GM18867 (cell line): ENCODE measurements at regions not wholly inside any gene's neighbourhood (a gene's known extent, or its start where the extent isn't known, plus 50 kb on each side); places are given as distances from the start of the nearest gene placed in this dataset.
"Not testable (repeated sequence)": the region's sequence is repeated elsewhere in the genome, so short reads cannot be mapped to it uniquely, and the experiment has no call there.

Source experiments
- ATAC-seq: cut with Tn5 transposase; IDR thresholded peaks from one replicate; pipeline ENCODE4 v1.9.1; 2021; ENCODE audit warnings: mild to moderate bottlenecking, moderate library complexity; ENCODE audit not compliant: unreplicated experiment

DNA sequence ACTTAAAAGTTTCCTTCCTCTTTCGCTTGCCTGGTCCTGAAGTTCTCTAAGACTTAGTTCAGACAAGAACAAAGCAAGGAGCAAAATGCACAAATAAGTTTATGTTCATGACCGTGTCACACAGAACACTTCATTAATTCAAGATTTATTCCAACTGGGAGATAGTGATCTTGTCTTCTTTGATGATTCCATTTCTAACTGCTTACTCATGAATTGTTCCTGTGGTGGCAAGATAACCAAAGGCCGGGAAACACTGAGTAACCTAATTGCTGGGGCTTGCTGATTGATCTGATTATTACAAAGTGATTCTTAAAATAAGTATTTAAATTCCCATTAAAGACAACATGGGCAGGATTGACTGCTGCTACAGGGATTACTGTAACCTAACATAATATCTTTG, 1462.9 kb upstream of the RAG2 start:
- ATAC-seq = no peak

DNA sequence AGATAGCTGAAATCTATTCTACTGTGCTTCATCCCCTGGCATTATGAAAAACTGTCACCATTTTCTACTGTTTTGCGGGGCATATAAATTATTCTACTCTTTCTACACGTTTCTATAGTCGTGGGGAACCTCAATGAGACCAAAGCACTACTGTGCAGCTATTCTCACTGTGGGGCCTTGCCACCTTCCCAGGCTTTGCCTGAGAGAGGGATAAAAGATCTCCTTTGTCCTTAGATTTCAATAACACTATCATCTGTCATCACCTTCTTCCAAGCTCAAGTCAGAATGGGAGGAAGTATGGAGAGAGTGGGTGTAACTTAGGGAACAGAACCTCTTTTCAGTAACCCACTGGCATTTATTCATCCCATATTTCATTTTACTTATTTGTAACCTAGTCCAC, 1462.1 kb upstream of the RAG2 start:
- ATAC-seq = no peak

DNA sequence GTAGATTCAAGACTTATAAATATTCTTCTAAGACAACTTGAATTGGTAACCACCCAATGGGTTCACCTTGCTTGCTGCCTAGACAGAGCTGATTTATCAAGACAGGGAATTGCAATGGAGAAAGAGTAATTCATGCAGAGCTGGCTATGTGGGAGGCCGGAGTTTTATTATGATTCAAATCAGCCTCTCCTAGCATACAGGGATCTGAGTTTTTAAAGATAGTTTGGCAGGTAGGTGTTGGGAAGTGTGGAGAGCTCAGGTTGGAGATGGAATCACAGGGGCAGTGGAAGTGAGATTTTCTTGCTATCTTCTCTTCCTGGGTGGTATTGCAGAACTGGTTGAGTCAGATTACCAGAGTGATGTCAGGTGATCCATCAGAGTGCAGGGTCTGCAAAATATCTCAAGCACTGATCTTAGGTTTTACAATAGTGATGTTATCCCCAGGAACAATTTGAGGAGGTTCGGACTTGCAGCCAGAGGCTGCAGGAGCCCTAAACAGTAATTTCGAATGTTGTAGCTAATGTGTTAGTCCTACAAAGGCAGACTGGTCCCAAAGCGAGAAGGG, 1448.6 kb upstream of the RAG2 start:
- no peak for ATAC-seq

DNA sequence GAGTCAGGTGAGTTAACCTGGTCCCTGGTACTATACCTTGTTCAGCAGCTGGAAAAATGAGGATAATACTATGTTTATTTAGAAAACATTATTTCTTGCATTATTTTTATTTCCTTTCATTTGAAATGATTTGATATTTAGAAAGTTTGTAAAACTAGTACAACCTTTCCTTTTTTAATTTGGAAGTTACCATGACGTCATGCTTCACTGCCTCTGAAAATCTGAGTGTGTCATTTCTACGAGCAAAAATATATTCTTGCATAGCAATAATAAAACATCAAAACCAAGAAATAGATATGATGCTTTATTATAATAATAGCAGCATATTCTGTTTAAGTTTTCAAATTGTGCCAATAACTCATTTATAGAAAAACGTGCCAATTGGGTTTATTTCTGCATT, 1445.0 kb upstream of the RAG2 start:
- no peak for ATAC-seq

DNA sequence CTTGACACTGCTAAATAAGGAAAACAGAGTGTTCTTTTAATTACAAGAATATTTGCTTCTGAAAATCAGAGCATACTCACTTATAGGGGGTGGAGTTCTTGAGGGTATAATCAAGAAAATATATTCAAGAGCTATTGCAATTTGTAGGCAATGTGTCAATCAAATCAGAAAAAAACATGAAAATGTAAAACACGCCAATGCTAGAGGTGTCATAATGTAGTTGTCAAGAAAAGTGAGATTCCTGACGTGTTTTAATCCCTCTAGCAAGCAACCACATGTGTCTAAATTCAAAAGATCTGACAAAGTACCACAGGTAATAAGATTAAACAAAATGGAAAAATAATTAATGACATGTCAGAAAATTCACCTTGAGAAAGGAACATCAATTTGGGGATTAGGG, 1440.7 kb upstream of the RAG2 start:
- no peak for ATAC-seq

DNA sequence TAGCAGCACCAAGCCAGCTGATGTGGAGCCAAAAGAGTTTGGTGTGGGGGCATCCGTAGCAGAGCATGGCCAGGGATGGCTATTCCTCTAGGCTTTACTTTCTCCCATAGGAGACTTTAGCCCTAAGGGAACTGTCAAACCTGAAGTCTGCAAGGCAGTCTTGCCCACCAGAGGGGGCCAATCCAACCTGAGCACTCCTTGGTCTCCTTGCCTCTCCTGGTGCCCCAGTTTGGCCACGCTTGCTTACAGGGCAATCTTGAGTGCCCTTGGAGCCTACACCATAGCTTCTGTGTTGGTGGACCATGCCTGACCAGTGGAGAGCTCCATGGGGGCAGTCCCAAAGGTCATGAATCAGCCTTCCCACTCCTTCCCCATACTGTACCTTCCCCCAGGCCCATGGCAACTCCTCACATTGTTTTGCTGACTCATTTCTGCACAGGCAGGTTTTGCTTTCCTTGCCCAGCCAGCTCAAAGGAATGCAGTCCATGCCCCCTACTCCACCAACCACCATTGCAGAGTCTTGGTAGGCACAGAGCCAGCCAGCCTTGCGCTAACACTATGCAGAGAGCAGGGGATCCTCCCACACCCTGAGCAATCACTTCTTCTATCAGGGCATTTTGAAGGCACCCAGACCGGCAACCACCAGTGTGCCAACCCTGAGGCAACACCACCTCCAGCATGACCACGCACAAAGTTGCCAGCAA, 1421.2 kb upstream of the RAG2 start:
- no peak for ATAC-seq

DNA sequence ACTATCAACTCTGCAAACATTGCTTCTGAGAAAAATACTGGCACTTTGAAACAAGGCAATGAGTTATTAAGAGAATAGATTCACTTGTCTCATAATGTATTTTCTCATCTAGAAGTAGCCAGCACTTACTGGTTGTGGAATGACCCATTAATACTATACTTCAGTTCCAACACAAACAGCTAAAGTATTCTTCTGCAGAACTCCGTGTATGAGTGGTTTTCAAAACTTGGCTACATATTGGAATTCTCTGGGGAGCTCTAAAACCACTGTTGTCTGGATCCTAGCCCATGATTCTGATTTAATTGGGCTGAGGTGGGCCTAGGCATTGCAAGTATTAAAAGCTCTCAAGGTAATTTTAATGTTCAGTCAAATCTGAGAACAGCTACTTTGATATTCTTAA, 1416.4 kb upstream of the RAG2 start:
- no peak for ATAC-seq

DNA sequence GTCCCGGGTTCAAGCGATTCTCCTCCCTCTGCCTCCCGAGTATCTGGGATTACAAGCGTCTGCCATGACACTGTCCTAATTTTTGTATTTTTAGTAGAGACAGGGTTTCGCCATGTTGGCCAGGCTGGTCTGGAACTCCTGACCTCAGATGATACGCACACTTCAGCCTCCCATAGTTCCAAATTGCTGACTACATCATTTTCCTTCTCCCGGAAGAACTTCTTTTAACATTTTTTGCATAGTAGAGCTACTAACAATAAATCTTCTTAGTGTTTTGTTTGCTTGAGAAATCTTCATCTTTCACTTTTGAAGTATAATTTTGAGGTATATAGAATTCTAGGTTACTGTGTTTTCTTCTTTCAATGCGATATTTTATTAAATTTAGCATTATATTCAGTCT, 1415.1 kb upstream of the RAG2 start:
- no peak for ATAC-seq

DNA sequence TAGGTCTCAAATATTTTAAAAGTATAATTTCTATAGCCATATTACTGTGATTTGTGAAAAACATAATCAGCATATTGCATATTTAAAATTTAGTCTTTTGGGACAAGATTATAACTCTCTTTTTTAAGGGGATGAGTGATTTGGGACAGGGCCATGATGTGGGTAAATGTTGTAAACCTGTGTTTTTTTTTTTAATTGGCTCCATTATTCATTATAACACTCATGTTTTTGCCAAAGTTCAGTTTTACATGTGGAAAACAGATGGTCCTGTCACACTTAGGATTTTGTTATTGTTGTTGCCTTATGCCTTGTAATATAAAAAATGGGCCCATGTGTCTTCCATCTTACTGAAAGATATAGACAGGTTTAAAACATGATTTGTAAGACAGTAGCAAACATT, 1413.5 kb upstream of the RAG2 start:
- no peak for ATAC-seq

DNA sequence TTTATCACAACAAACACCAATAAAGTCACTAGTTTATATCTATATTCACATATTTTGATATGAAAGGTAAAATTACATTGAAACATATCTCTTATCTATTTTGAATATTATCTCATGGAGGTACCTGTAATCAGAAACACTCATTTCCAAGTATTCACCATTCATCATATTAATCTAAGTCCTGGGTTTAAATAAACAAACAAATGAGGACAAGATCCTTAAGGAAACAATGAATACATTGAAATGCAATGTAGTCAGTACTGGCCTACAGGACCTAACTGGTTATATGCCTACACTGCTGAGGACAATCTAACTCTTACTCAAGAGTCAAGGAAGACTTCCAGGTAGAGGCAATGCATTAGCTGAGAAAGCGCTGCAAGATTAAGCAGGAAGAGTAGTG, 1411.9 kb upstream of the RAG2 start:
- no peak for ATAC-seq

DNA sequence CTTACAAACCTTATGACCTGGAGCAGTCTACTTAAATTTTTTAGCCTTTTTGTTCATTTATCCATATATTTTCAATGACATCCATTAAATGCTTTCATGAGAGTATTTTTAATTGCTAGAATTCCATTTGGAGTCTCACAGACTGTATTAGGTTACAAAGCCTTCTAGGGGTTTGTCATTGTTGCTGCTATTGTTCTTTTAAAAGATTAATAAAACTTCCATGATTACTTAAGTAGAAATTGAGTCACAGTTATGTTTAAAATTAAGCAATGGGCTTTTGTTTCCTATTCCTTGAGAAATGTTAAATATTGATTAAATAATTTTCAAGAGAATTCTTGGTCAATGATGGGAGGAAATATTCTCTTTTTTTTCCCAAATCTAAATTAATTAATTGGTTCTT, 1408.4 kb upstream of the RAG2 start:
- ATAC-seq = no peak

DNA sequence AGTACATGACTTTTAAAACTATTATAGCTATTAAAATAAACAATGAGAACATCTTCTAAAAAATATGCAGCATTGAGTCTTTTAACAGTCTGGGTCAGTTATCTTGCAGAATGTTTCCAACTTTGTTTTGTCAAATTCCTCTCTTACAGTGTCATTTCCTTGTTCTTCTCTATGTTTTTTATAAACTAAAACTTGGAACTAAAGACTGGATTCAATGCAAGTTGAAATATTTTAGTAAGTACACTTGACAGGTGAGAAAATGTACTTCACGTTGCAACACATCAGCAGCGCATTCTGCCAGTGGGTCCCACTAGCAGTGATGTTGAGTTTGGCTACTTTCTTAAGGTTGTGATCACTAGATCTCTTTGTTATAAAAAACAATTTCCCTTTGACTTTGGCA, 1407.6 kb upstream of the RAG2 start:
- ATAC-seq = no peak

DNA sequence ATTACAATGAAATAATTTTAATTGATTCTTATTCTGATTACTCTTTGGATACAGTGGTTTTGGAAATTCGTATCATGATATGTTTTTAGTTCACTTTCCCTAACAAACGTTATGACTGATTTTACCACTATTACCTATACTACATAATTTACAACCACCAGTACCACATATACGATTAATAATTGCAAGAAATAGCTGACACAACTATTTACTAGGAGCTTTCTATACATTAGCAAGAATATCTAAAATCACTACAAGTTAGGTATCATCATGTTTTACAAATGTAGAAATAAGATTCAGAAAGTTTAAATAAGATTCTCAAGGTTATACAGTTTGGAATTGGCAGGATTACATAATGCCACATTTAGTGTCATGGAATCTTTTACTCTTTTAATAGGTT, 1401.1 kb upstream of the RAG2 start:
- ATAC-seq = no peak

DNA sequence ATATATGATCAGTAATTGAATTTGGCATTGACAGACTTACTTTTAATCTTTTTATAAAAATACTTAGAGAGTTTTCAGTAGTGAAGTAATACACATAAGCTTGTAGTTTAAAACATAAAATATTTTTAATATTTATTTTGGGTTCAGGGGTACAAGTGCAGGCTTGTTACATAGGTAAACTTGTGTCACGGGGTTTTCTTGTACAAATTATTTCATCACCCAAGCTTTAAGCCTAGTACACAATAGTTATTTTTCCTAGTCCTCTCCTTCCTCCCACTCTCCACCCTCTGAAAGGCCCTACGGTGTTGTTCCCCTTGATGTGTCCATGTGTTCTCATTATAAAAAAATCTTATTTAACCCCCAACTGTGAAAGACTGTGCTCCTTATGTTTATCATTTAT, 1397.8 kb upstream of the RAG2 start:
- ATAC-seq = no peak

DNA sequence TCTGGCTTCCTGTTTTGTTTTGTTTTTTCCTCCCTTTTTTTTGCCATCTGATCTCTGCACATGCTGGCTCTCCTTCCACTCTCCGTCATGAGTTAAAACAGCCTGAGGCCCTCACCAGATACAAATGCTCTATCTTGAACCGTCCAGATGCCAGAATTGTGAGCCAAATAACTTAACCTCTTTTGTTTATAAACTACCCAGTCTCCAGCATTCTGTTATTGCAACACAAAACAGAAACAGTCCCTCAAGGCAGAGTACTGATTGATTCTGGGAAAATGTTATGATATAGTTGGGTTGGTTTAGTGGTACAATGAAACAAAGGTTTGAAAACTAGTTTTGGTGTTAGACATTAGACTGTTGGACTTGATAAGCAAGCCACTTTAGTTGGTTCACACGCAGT, 1390.0 kb upstream of the RAG2 start:
- no peak for ATAC-seq

DNA sequence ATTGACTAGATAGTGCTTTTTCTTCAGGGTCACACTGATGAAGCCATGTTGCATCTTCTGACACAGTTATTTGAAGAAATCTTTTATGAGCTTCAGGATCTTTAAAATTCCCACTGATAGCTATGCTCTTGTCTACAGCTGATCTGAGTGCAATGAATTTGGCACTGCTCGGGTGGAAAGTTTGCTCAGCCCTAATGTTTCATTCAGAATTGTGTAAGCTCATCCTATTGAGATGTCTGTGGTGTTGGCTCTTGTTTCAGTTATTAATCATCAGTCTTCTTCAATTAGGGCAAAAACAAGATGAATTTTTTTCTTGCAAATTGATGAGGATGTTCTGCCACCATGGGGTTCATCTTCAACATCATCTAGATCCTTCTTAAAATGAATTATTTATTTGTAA, 1387.0 kb upstream of the RAG2 start:
- ATAC-seq = no peak

DNA sequence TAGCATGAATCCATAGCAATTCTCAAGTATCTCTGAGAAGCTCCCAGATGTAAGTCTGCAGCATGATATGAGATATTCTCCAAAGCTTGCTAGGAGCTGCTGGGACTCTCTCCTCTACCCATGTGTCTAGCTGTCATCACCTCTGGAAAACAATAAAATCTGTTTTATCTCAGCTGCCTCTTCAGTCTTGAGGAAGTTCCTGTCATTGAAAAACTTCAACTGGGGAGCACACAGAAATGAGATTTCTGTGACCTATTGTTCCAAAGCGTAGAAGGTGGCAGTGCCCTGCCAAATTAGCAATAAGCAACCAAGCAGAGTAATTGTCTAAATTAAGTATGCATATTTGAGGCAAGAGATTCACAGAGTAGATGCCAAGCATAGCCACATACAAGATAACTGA, 1380.6 kb upstream of the RAG2 start:
- no peak for ATAC-seq

DNA sequence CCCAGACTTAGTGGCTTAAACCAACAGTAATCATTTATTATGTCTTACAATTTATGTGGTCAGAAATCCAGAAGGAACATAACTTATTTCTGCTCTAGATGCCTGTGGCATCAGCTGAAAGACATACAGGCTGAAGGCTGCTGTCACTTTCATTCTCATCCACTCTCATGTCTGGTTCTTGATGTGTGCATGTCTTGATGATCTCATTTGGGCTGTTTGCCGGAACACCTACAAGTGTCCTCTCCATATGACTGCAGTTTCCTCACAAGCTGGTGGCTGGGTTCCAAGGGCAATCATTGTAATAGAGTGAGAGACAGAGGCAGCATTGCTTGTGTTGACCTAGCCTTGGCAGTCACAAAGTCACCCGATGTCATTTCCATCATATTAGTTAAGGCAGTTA, 1375.9 kb upstream of the RAG2 start:
- no peak for ATAC-seq

DNA sequence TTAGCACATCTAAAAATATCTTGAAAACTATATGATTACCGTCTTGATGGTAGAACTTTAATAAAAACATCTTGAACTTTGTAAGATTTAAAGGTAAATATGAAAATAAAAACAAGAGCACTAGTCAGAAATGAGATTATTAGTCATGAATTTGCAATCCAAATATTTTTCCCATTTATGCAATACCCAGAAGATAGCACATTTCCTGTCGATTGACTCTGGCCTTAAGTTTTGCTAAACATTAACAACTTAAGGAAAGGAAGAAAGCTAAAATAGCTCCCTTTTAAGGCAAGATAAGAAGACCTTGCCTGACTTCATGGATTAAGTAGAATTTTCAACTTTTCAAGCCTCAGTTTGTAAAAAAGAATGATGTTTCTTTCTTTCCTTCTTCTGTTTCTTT, 1374.7 kb upstream of the RAG2 start:
- no peak for ATAC-seq

DNA sequence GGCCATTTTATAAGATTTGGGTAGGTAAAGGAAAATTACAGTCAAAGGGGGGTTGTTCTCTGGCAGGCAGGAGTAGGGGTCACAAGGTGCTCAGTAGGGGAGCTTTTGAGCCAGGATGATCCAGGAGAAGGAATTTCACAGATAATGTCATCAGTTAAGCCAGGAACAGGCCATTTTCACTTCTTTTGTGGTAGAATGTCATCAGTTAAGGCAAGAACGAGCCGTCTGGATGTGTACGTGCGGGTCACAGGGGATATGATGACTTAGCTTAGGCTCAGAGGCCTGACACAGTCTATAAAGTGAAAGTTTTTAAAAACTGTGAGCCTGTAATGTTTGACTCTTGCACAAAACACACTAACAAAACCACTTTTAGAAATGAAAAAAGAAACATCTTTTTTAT, 1371.3 kb upstream of the RAG2 start:
- ATAC-seq = not testable (repeated sequence)

DNA sequence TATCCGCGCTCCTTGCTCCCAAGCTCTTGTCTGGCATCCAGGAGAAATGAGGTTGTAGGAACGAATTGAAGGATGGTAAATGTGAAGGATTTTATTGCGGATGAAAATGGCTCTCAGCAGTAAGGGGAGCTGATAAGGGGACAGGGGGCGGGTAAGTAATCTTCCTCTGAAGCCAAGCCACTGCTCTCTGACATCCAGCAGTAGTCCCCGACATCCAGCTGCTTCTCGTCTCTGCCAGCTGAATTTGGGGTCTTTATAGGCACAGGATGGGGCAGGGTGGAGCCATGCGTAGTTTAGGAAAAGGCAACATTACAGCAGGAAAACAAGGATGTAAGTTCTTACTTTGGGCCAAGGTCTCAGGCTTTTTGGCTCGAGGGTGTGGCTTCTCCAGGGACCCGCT, 1370.1 kb upstream of the RAG2 start:
- no peak for ATAC-seq

DNA sequence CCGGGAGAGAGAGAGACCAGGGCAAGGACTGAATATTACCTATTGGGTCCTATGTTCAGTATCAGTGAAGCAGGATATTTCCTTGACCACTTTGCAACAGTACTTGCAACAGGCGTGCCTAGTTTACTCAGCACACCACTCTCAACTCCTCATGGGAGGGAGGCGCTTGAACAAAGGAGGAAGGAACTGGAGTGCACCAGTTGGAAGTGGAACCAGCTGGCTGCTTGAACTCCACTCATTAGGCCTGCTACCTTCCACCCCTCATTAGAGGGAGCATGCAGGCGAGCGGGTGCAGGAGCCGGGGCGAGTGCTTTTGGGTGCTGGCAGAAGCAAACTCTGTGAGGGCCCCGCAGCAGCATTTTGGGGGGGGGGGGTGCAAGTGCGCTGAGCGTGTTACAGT, 1369.6 kb upstream of the RAG2 start:
- ATAC-seq = no peak

DNA sequence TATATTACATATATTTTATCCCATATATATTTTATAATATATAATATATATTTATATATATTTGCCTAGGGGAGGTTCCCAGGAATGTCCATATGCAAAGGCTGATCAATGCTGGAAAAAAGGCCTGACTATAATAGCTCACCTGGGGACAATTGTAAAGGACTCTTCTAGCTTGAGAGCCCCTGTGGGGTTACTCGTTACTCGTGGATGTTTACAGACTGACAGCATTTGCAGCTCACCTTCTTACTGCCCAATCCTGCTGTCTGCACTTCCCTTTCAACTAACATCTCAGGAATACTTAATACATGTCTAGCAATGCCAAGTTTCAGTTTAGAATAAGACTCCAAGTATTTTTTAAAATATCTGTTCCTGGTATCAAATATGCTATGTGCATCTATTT, 1365.4 kb upstream of the RAG2 start:
- ATAC-seq = no peak
